OCI-LY1 (cell line): ENCODE measurements at regions not wholly inside any gene's neighbourhood (a gene's known extent, or its start where the extent isn't known, plus 50 kb on each side); places are given as distances from the start of the nearest gene placed in this dataset.

ENCODE experiments used
- H2AFZ ChIP-seq: fragments of 200-600 bp; sonication (generic), shearing (Covaris generic); 2 replicates; pipeline ENCODE4 v1.6.0; 2014; ENCODE audit warnings: antibody characterized with exemption, mild to moderate bottlenecking, low read length
- H3F3A ChIP-seq: fragments of 200-600 bp; sonication (generic), shearing (Covaris generic); 2 replicates; pipeline ENCODE4 v1.6.0; 2014; ENCODE audit warnings: mild to moderate bottlenecking, antibody characterized with exemption, low read length, moderate library complexity; ENCODE audit not compliant: insufficient read depth
- H3K27ac ChIP-seq: fragments of 200-600 bp; sonication (generic); 2 replicates; pipeline ENCODE4 v1.5.1; 2014; ENCODE audit warnings: low read length, mixed run types, mild to moderate bottlenecking, low read depth; ENCODE audit not compliant: poor library complexity, severe bottlenecking
- H3K27me3 ChIP-seq: fragments of 200-600 bp; sonication (generic); 2 replicates; pipeline ENCODE4 v1.6.0; 2014; ENCODE audit warnings: antibody characterized with exemption, mild to moderate bottlenecking, low read length, moderate library complexity; ENCODE audit not compliant: insufficient read depth
- H3K36me3 ChIP-seq: fragments of 200-600 bp; sonication (generic); 2 replicates; pipeline ENCODE4 v1.6.1; 2014; ENCODE audit warnings: mild to moderate bottlenecking, antibody characterized with exemption, low read length, moderate library complexity, mixed read lengths; ENCODE audit not compliant: insufficient read depth
- H3K4me1 ChIP-seq: fragments of 200-600 bp; sonication (generic); 2 replicates; pipeline ENCODE4 v1.5.1; 2014; ENCODE audit warnings: mild to moderate bottlenecking, low read length, moderate library complexity; ENCODE audit not compliant: insufficient read depth, severe bottlenecking
- H3K4me2 ChIP-seq: fragments of 200-600 bp; sonication (generic), shearing (Covaris generic); 2 replicates; pipeline ENCODE4 v1.6.1; 2014; ENCODE audit warnings: low read length
- H3K4me3 ChIP-seq: fragments of 200-600 bp; sonication (generic); 2 replicates; pipeline ENCODE4 v1.5.1; 2014; ENCODE audit warnings: low read length, low read depth, mild to moderate bottlenecking, mixed read lengths; ENCODE audit not compliant: poor library complexity, severe bottlenecking
- H3K79me2 ChIP-seq: fragments of 200-600 bp; shearing (Covaris generic); 2 replicates; pipeline ENCODE4 v1.6.1; 2016; ENCODE audit warnings: mixed run types, low read length, mixed read lengths; ENCODE audit not compliant: insufficient read depth
- H3K9ac ChIP-seq: fragments of 200-600 bp; sonication (generic), shearing (Covaris generic); 2 replicates; pipeline ENCODE4 v1.6.1; 2014; ENCODE audit warnings: mild to moderate bottlenecking, low read length, mixed read lengths
- H3K9me2 ChIP-seq: fragments of 200-600 bp; sonication (generic), shearing (Covaris generic); 2 replicates; pipeline ENCODE4 v1.6.1; 2014; ENCODE audit warnings: low read depth, mild to moderate bottlenecking, low read length, mixed read lengths
- H3K9me3 ChIP-seq: fragments of 200-600 bp; shearing (Covaris generic); 2 replicates; pipeline ENCODE4 v1.6.1; 2014; ENCODE audit warnings: low read length, mixed read lengths
- H4K20me1 ChIP-seq: fragments of 200-600 bp; sonication (generic), shearing (Covaris generic); 2 replicates; pipeline ENCODE4 v1.6.0; 2016; ENCODE audit warnings: mild to moderate bottlenecking, low read length; ENCODE audit not compliant: insufficient read depth
- EZH2 ChIP-seq: fragments of 200-600 bp; sonication (generic), shearing (Covaris generic); IDR thresholded peaks from 2 replicates; pipeline ENCODE4 v1.8.0; 2017; ENCODE audit warnings: borderline replicate concordance, mixed run types, mild to moderate bottlenecking, antibody characterized with exemption, low read length, moderate library complexity, mixed read lengths
- TF ChIP-seq, protein P1 (sequence below): fragments of 200-600 bp; sonication (generic), shearing (Covaris generic); IDR thresholded peaks from 2 replicates; pipeline ENCODE4 v1.5.1; 2017; ENCODE audit warnings: mild to moderate bottlenecking, antibody characterized with exemption, low read length, moderate library complexity, mixed read lengths

DNA sequence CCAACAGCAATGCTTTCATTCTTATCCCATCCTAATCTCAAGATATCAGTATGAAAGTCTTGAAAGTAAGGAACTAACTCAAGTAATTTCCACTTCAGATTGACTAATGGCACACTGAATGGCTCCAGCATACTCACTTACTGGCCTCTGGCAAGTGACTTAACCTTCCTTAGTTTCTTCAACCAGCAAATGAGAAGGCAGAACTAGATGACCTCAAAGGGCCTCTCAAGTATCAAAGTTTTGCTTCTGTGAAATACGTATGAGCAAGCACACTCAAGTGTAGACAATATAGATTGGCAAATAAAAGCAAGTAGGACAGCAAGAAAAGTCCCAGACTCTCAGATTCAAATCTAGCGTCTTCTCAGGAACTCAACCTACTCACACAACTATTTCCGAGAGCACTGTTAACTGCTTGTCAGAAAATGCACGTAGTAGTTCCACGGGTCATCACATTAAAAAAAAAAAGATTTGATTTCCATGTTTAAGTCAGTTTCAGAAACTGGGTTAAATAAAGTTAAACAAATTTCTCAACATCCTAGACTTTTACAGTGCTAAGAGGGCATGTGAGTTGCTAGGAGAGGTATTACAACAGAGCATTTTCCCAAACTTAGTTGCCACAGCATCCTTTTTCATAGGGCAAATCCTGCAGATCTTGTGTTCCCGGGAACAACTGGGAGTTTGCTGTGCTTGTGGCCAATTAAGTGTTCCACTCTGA is 276.9 kb upstream of the KLF14 start:
- TF ChIP-seq, protein P1, sequence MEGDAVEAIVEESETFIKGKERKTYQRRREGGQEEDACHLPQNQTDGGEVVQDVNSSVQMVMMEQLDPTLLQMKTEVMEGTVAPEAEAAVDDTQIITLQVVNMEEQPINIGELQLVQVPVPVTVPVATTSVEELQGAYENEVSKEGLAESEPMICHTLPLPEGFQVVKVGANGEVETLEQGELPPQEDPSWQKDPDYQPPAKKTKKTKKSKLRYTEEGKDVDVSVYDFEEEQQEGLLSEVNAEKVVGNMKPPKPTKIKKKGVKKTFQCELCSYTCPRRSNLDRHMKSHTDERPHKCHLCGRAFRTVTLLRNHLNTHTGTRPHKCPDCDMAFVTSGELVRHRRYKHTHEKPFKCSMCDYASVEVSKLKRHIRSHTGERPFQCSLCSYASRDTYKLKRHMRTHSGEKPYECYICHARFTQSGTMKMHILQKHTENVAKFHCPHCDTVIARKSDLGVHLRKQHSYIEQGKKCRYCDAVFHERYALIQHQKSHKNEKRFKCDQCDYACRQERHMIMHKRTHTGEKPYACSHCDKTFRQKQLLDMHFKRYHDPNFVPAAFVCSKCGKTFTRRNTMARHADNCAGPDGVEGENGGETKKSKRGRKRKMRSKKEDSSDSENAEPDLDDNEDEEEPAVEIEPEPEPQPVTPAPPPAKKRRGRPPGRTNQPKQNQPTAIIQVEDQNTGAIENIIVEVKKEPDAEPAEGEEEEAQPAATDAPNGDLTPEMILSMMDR, result no peak
- no peak for TF ChIP-seq EZH2

DNA sequence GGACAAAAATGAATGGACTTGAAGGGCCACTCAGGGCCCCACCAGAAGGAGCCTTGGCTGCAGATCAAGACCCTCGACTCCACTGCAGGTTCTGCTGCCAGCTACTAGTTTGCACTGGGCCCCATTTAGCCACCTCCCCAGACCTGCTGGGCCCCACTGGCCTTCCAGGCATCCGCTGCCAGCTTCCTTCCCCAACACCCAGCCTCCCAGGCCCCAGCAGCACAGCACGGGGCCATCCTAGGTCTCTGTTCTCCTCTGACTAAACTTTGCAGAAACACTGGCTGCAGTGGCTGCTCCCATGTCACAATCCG is 277.4 kb upstream of the KLF14 start:
- Histone ChIP-seq H3K4me3 (no peak overlapping the region), H2AFZ (no peak overlapping the region), H3K27ac (peak overlapping the region; percentile 23), H3K27me3 (no peaks in the 10 kb centered on the region), H3K9me2 (no peaks in the 10 kb centered on the region), H3K79me2 (peaks cover 91% of the 10 kb centered on the region), H3K9me3 (no peaks in the 10 kb centered on the region), H3K9ac (no peak overlapping the region), H3K36me3 (peaks cover 14% of the 10 kb centered on the region; the same call in 1 of the 2 replicates), H3K4me2 (no peak overlapping the region), H3K4me1 (peaks cover 92% of the 10 kb centered on the region), H4K20me1 (peaks cover 4% of the 10 kb centered on the region), H3F3A (no peaks in the 10 kb centered on the region; the same call in 1 of the 2 replicates)
- TF ChIP-seq, protein P1, result no peak
- no peak for TF ChIP-seq EZH2

More for the DNA sequence above, 276.9 kb upstream of the KLF14 start:
- no peaks in the 10 kb centered on the region; the same call in 1 of the 2 replicates for H3F3A ChIP-seq
- peaks cover 89% of the 10 kb centered on the region for H3K4me1 ChIP-seq
- H3K4me2 ChIP-seq, result no peak overlapping the region
- H3K27me3 ChIP-seq, result no peaks in the 10 kb centered on the region
- peak overlapping the region; percentile 23 for H3K27ac ChIP-seq
- H3K9me3 ChIP-seq, result no peaks in the 10 kb centered on the region
- H2AFZ ChIP-seq, result no peak overlapping the region
- peaks cover 89% of the 10 kb centered on the region for H3K79me2 ChIP-seq
- H4K20me1 ChIP-seq, result peaks cover 4% of the 10 kb centered on the region
- no peak overlapping the region for H3K4me3 ChIP-seq
- no peaks in the 10 kb centered on the region for H3K9me2 ChIP-seq
- H3K36me3 ChIP-seq, result peaks cover 9% of the 10 kb centered on the region; the same call in 1 of the 2 replicates
- no peak overlapping the region for H3K9ac ChIP-seq

DNA sequence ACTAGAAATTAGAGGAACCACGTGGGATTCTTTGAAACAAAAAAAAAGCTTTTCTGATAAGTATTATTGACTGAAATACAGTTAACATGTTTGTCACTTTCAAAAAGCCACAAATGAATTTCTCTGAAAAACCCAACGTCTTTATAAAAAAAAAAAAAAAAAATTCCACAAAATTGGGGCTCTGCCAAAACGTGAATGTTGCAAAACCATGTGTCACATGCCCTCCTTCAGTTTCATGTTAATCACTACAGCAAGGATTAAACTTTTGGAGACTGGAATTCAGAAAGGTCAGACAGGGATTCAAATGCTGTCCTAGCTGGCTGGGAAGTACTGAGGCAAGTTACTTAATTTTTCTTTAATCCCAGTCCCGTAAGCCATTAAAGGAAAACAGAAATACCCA is 278.0 kb upstream of the KLF14 start:
- Histone ChIP-seq H3K79me2 (peaks cover 90% of the 10 kb centered on the region), H3K9me3 (no peaks in the 10 kb centered on the region), H3K9me2 (no peaks in the 10 kb centered on the region), H3K4me1 (peaks cover 92% of the 10 kb centered on the region), H3K4me2 (no peak overlapping the region), H3K27ac (peak overlapping the region; percentile 1), H2AFZ (no peak overlapping the region), H3K9ac (no peak overlapping the region), H3F3A (no peaks in the 10 kb centered on the region; the same call in 1 of the 2 replicates), H3K36me3 (peaks cover 18% of the 10 kb centered on the region; the same call in 1 of the 2 replicates), H3K4me3 (no peak overlapping the region), H4K20me1 (peaks cover 4% of the 10 kb centered on the region), H3K27me3 (no peaks in the 10 kb centered on the region)
- TF ChIP-seq, protein P1, result no peak
- TF ChIP-seq EZH2, result no peak
